ENCODE measurements at regions not wholly inside any gene's neighbourhood (a gene's known extent, or its start where the extent isn't known, plus 50 kb on each side); places are given as distances from the start of the nearest gene placed in this dataset.
"Not testable (repeated sequence)": the region's sequence is repeated elsewhere in the genome, so short reads cannot be mapped to it uniquely, and the experiment has no call there.

- H3K4me1 ChIP-seq: no peaks in the 10 kb centered on the region
- ChIA-PET CTCF (no interaction called here), POLR2A (no interaction called here)
- H3K9me3 ChIP-seq: no peaks in the 10 kb centered on the region
- no peak overlapping the region for H3K27ac ChIP-seq
- H3K4me2 ChIP-seq: no peak overlapping the region
- DNase-seq (ENCODE audit: low read depth in 1 of 2, low spot score in 1 of 2) (no peak), FAIRE-seq (no peak), ATAC-seq (peak in 1 of 2 experiments; percentile 50; a peak in 3 of 6 replicates)
- 80% methylated on average over 8 of the region's 8 CpGs for WGBS (ENCODE audit: missing lambda C conversion rate)
- no peak overlapping the region for H3K4me3 ChIP-seq
- no peak for TF ChIP-seq ESRRA (IDR thresholded peaks at IDR 0.05; ENCODE audit: borderline replicate concordance, low read length)
- TF ChIP-seq BCL3 (IDR thresholded peaks at IDR 0.05): no peak
- no peak for TF ChIP-seq RCOR1 (IDR thresholded peaks at IDR 0.05; ENCODE audit: low read depth, low read length)
- TF ChIP-seq JUNB (IDR thresholded peaks at IDR 0.05): no peak
- TF ChIP-seq CTCF (IDR thresholded peaks at IDR 0.05): no peak
- TF ChIP-seq CHD4 (IDR thresholded peaks at IDR 0.05; ENCODE audit: borderline replicate concordance): no peak
- no peak for TF ChIP-seq PBX3 (IDR thresholded peaks at IDR 0.05)
- TF ChIP-seq ZNF302 (CRISPR knock-in tag; IDR thresholded peaks at IDR 0.05): no peak
- no peak for TF ChIP-seq FOSL2 (IDR thresholded peaks at IDR 0.05)
- TF ChIP-seq FOSL2 (CRISPR knock-in tag; IDR thresholded peaks at IDR 0.05): no peak
- no peak for TF ChIP-seq HOXB13 (CRISPR knock-in tag; IDR thresholded peaks at IDR 0.05; ENCODE audit: low read depth)
- no peak for TF ChIP-seq RFX5 (IDR thresholded peaks at IDR 0.05)
- TF ChIP-seq MAFK (IDR thresholded peaks at IDR 0.05; ENCODE audit: partially characterized antibody): no peak
- TF ChIP-seq TFCP2L1 (CRISPR knock-in tag; IDR thresholded peaks at IDR 0.05): no peak
- no peak for TF ChIP-seq POLR2AphosphoS2 (conservative IDR thresholded peaks at IDR 0.05; ENCODE audit: low read length)
- TF ChIP-seq JUN (IDR thresholded peaks at IDR 0.05): no peak
Measured at GRCh38 chr12:9319044-9319841, 111.0 kb upstream of the PZP start.

GRCh38 chr12:9313479-9313878 lies 105.3 kb upstream of the PZP start:
- H3K4me1 ChIP-seq; H3K27ac ChIP-seq; POLR2A ChIA-PET; DNase-seq (ENCODE audit: low read depth in 1 of 2, low spot score in 1 of 2); FAIRE-seq; H3K4me3 ChIP-seq; CTCF ChIA-PET; H3K4me2 ChIP-seq; H3K9me3 ChIP-seq: not testable (repeated sequence)
- WGBS (ENCODE audit: missing lambda C conversion rate): 63% methylated on average over 6 of the region's 6 CpGs
- peak; percentile 12 to 13; a peak in 3 of 6 replicates for ATAC-seq

GRCh38 chr12:9312406-9313392 lies 104.5 kb upstream of the PZP start:
- ATAC-seq: peak in 1 of 2 experiments; percentile 15; a peak in 2 of 6 replicates
- WGBS (ENCODE audit: missing lambda C conversion rate): 88% methylated on average over 14 of the region's 28 CpGs
- H3K4me1 ChIP-seq; H3K4me2 ChIP-seq; DNase-seq (ENCODE audit: low read depth in 1 of 2, low spot score in 1 of 2); H3K9me3 ChIP-seq; H3K4me3 ChIP-seq; FAIRE-seq; CTCF ChIA-PET; H3K27ac ChIP-seq; POLR2A ChIA-PET: not testable (repeated sequence)

GRCh38 chr12:9311454-9311853 lies 103.3 kb upstream of the PZP start:
- POLR2A ChIA-PET; ATAC-seq; H3K4me1 ChIP-seq; CTCF ChIA-PET; DNase-seq (ENCODE audit: low read depth in 1 of 2, low spot score in 1 of 2); H3K27ac ChIP-seq; H3K9me3 ChIP-seq; FAIRE-seq; H3K4me3 ChIP-seq; H3K4me2 ChIP-seq: not testable (repeated sequence)
- no CpG with 5 or more reads among the region's 10 CpGs for WGBS (ENCODE audit: missing lambda C conversion rate)

- H3K27ac ChIP-seq; DNase-seq (ENCODE audit: low read depth in 1 of 2, low spot score in 1 of 2); ATAC-seq; CTCF ChIA-PET; H3K9me3 ChIP-seq; H3K4me2 ChIP-seq; H3K4me1 ChIP-seq; H3K4me3 ChIP-seq; FAIRE-seq; POLR2A ChIA-PET: not testable (repeated sequence)
- WGBS (ENCODE audit: missing lambda C conversion rate): 100% methylated on average over 5 of the region's 7 CpGs
Measured at GRCh38 chr12:9310645-9311044, 102.5 kb upstream of the PZP start.

GRCh38 chr12:9309749-9310148 lies 101.6 kb upstream of the PZP start:
- DNase-seq (ENCODE audit: low read depth in 1 of 2, low spot score in 1 of 2); CTCF ChIA-PET; H3K4me1 ChIP-seq; H3K4me2 ChIP-seq; H3K27ac ChIP-seq; POLR2A ChIA-PET; ATAC-seq; H3K9me3 ChIP-seq; FAIRE-seq; H3K4me3 ChIP-seq: not testable (repeated sequence)
- WGBS (ENCODE audit: missing lambda C conversion rate): 86% methylated on average over 8 of the region's 12 CpGs

All from A549 (cell line).